Central memory CD8-positive, alpha-beta T cell (primary cell): ENCODE measurements at regions not wholly inside any gene's neighbourhood (a gene's known extent, or its start where the extent isn't known, plus 50 kb on each side); places are given as distances from the start of the nearest gene placed in this dataset.

ENCODE experiments used
- ATAC-seq: fragments of 150-1000 bp; cut with Tn5 transposase; replicated peaks from 2 replicates; pipeline ENCODE4 v1.10.0; 2022; ENCODE audit warnings: mild to moderate bottlenecking, moderate FRiP score, moderate number of reproducible peaks; ENCODE audit not compliant: poor library complexity, severe bottlenecking; ENCODE audit errors: extremely low read depth
- DNase-seq, 2 donors: peaks; one replicate each; pipeline ENCODE4 v3.0.0; 2021; ENCODE audit warnings: low spot score in 2 of 2
- H3K27ac Mint-ChIP-seq: one replicate; pipeline ENCODE4 v1.8.0; 2022; ENCODE audit warnings: low read depth, mild to moderate bottlenecking, moderate library complexity, mixed read lengths
- H3K27me3 Mint-ChIP-seq: one replicate; pipeline ENCODE4 v1.8.0; 2022; ENCODE audit warnings: mixed read lengths
- H3K36me3 Mint-ChIP-seq: one replicate; pipeline ENCODE4 v1.8.0; 2022; ENCODE audit warnings: mild to moderate bottlenecking, moderate library complexity, mixed read lengths; ENCODE audit not compliant: insufficient read depth
- H3K4me1 Mint-ChIP-seq: one replicate; pipeline ENCODE4 v1.8.0; 2022; ENCODE audit warnings: mixed read lengths
- H3K4me3 Mint-ChIP-seq: one replicate; pipeline ENCODE4 v1.8.0; 2022; ENCODE audit warnings: mild to moderate bottlenecking, moderate library complexity, mixed read lengths
- H3K9me3 Mint-ChIP-seq: one replicate; pipeline ENCODE4 v1.8.0; 2022; ENCODE audit warnings: mixed read lengths

DNA sequence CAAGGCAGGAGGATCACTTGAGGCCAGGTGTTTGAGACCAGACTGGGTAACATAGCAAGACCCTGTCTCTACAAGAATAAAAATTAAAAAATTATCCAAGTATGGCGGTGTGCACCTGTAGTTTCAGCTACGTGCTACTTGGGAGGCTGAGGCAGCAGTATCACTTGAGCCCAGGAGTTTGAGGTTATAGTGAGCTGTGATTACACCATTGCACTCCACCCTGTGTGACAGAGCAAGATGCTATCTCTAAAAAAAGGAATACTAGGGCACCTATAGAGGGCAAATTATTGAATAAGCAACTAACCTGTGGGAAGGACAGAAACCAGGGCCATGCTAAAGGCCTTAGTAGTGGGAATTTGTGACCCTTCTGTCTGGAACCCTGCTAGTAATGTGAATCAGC, 86.1 kb downstream of the TENT5C start:
- Mint-ChIP-seq H3K4me1 (no peaks in the 10 kb centered on the region), H3K4me3 (no peak overlapping the region), H3K27me3 (peaks cover 17% of the 10 kb centered on the region), H3K9me3 (no peaks in the 10 kb centered on the region), H3K36me3 (no peaks in the 10 kb centered on the region), H3K27ac (no peak overlapping the region)
- DNase-seq (no peak), ATAC-seq (no peak)

DNA sequence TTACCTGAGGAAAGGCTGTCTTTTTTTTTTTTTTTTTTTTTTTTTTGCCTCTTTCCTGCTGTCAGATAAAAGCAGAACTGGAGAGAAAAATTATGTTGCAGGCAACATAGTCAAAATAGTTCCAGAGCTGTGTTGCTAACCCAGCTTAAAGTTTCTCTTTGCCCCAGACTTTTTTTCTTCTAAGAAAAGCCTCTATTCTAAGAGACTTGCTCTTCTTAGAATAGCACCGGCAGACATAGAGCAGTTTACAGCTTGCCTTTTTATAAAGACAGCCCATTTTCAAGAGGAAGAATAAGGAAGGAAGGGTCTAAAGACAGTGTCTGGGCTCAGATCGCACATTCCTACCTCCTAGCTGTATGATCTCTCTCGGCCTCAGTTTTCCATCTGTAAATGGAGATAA, 88.7 kb downstream of the TENT5C start:
- H3K4me1 Mint-ChIP-seq: no peaks in the 10 kb centered on the region
- no peak overlapping the region for H3K4me3 Mint-ChIP-seq
- no peak for DNase-seq
- H3K36me3 Mint-ChIP-seq: no peaks in the 10 kb centered on the region
- H3K9me3 Mint-ChIP-seq: no peaks in the 10 kb centered on the region
- peaks cover 10% of the 10 kb centered on the region for H3K27me3 Mint-ChIP-seq
- ATAC-seq: no peak
- no peak overlapping the region for H3K27ac Mint-ChIP-seq

DNA sequence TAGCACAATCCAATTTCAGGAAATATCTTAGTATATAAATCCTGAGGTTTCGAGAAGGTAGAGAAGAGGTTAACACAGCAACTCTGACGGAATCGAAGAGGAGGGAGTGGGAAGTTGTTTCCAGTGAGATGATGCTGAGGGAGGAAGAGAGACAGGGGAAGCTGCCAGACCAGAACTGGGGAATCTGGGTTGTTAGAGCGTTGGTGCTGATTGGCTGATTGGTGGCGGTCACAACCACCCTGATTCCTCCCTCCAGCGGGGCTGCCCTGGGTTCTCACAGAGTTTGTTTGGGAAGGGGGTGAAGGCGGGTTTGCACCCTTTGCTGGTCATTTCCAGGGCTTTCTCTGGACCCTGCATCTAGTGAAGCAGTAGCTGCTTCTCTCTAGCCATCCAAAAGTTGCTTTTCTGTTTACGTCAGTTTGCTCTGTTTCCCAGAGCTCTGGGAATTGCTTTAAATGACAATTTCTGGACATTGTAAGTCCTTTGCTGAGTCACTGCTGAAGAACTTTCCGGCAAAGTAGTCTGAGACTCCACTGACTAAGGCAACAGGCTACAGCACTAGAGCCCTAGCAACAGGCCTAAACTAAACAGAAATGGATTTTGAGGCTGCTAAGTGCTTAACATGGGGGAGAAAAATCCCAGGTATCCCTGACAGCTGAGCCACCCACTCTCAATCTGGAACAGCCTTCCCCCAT, 90.1 kb downstream of the TENT5C start:
- Mint-ChIP-seq H3K36me3 (no peaks in the 10 kb centered on the region), H3K27ac (no peak overlapping the region), H3K4me1 (no peaks in the 10 kb centered on the region), H3K9me3 (no peaks in the 10 kb centered on the region), H3K4me3 (no peak overlapping the region), H3K27me3 (peaks cover 10% of the 10 kb centered on the region)
- DNase-seq (no peak), ATAC-seq (no peak)

DNA sequence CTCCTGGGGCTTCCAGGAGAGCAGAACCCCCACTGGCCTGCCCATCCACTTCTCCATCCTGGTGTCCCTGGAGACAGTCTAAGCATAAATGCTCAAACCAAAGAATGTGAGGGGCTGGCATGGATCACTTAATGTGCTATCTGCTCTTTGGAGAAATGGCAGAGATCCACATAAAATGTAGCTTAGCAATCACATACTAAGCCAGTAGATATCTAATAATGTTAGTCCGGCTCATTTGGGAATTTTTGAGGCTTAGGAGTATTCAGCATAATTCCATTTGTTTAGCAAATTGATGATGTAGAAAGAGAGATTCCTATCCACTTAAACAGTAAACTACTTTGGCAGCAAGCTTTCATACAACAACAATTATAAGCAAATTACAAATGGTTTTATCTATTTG, 90.7 kb downstream of the TENT5C start:
- ATAC-seq: no peak

DNA sequence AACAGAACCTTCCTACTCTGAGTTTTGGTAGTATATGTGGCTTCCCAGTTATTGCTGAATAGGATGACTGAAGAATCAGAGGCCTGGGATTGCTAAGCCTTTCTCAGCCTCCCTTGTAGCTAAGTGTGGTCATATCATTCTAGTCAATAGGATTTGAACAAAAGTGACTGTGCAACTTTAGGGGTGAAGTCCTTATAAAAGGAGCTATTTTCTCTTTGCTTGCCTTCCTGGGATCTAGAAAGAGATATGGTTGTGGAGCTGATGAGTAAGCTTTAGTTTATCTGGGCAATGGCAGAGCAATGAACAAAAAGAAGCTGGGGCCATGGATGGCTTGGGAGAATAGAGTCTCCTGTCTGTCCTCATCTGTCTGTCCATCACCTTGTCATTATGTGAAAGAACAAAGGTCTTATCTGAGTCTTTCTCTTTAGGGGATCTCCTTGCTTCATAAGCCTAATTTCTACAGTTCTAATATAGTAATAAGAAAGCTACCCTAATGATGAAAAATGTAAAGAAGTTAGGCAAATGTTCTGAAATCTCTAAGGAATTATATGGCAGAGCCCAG, 91.5 kb downstream of the TENT5C start:
- no peak overlapping the region for H3K27ac Mint-ChIP-seq
- no peak for DNase-seq

More for the DNA sequence above, 90.7 kb downstream of the TENT5C start:
- Mint-ChIP-seq H3K27me3 (peaks cover 10% of the 10 kb centered on the region), H3K27ac (no peak overlapping the region), H3K36me3 (no peaks in the 10 kb centered on the region), H3K9me3 (no peaks in the 10 kb centered on the region), H3K4me3 (no peak overlapping the region), H3K4me1 (no peaks in the 10 kb centered on the region)
- no peak for DNase-seq

DNA sequence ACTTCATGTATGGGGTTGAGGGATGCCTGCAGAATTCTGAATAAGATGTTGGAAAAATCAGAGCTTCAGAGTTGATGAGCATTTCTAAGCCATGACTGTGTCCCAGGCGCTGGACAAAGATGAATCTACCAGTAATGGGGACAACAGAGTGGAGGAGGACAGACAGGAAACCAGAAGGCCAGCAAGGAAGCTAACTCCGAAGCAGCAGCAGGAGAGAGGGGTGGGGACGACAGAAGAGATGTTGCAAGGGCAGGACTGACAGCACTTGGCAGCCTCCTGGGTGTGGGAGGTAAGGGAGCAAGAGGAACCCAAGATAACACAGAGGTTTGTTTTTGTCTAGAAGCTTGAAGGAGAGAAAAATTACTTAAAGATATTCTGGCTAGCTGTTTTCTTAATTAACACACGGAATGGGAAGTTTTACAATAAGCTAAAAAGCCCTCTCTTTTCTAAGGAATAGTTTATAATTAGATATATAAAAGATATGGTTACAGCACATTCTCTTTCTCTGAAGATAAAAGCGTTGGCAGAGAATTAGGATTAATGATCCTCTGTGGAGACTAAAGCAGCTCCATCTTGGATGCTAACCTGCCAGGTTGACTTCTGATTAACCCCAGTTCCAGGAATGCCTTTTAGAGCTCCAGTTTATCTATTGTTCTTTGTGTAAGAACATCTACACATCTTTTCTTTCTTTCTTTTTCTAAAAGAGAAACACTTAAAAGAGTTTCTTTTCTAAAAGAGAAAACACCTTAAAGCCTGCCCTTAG, 92.7 kb downstream of the TENT5C start:
- peaks cover 10% of the 10 kb centered on the region for H3K27me3 Mint-ChIP-seq
- H3K4me1 Mint-ChIP-seq: no peaks in the 10 kb centered on the region
- no peaks in the 10 kb centered on the region for H3K9me3 Mint-ChIP-seq
- no peak overlapping the region for H3K27ac Mint-ChIP-seq
- H3K36me3 Mint-ChIP-seq: no peaks in the 10 kb centered on the region
- no peak overlapping the region for H3K4me3 Mint-ChIP-seq
- DNase-seq (no peak), ATAC-seq (no peak)

More for the DNA sequence above, 91.5 kb downstream of the TENT5C start:
- Mint-ChIP-seq H3K36me3 (no peaks in the 10 kb centered on the region), H3K9me3 (no peaks in the 10 kb centered on the region), H3K4me3 (no peak overlapping the region), H3K27me3 (peaks cover 10% of the 10 kb centered on the region), H3K4me1 (no peaks in the 10 kb centered on the region)
- ATAC-seq: no peak

DNA sequence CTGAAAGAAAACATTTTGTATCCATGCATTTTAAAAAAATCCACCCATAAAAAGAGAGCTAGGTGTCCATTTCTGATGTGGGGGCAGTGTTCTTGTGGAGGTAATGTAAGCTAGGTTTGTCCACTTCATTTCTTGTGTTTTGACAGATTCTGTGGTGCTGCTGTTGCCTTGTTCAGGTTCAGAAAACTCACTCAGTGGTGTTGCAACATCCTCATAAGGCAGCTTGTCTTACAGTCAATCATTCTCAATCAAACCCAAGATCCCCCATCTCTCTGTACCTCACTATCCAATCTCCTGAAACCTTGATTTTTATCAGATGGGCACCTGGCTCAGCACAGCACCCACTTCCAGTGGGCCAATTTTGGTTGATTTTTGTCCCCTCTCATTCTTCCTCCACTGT, 94.1 kb downstream of the TENT5C start:
- Mint-ChIP-seq H3K27me3 (peaks cover 10% of the 10 kb centered on the region), H3K4me1 (no peaks in the 10 kb centered on the region), H3K4me3 (no peak overlapping the region), H3K36me3 (no peaks in the 10 kb centered on the region), H3K9me3 (no peaks in the 10 kb centered on the region), H3K27ac (no peak overlapping the region)
- ATAC-seq (no peak), DNase-seq (no peak)

DNA sequence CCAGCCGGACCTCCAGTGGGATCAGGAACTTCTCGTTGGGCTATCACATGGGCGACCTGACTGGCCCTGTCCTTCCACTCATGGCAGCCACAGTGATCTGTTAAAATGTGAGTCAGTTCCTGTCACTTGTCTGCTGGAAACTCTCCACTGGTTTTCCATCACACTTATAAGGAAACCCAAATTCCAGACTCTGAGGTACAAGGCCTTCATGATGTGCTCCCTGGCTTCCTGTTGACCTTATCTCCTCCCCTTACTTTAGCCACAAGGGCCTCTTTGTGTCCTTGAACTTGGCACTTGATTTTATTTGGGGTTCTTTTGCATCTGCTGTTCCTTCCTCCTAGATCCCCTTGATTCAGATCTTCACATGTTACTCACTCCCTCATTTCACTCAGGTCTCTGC, 96.8 kb downstream of the TENT5C start:
- Mint-ChIP-seq H3K27me3 (peaks cover 11% of the 10 kb centered on the region), H3K4me1 (no peaks in the 10 kb centered on the region), H3K27ac (no peak overlapping the region), H3K9me3 (no peaks in the 10 kb centered on the region), H3K36me3 (no peaks in the 10 kb centered on the region), H3K4me3 (no peak overlapping the region)
- DNase-seq: no peak
- ATAC-seq: no peak

DNA sequence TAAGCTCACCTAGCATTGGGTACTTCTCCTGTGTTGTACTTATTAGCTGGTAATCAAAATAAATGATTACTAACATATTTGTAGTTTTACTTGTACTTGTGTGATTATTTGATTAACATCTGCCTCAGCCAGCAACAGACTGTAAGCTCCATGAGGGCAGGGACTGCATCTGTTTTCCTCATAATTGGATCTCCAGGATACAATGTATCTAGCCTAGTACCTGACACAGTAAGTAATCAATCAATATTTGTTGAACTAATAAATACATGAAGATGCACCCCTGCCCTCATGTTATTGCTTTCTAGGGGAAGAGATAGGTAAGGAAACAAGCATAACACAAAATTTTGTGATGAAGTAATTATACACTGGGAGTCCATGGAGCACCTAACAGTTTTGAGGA, 101.5 kb downstream of the TENT5C start:
- peaks cover 25% of the 10 kb centered on the region for H3K27me3 Mint-ChIP-seq
- no peak overlapping the region for H3K4me3 Mint-ChIP-seq
- no peaks in the 10 kb centered on the region for H3K9me3 Mint-ChIP-seq
- H3K36me3 Mint-ChIP-seq: no peaks in the 10 kb centered on the region
- no peak for ATAC-seq
- no peak for DNase-seq
- no peak overlapping the region for H3K27ac Mint-ChIP-seq
- no peaks in the 10 kb centered on the region for H3K4me1 Mint-ChIP-seq

DNA sequence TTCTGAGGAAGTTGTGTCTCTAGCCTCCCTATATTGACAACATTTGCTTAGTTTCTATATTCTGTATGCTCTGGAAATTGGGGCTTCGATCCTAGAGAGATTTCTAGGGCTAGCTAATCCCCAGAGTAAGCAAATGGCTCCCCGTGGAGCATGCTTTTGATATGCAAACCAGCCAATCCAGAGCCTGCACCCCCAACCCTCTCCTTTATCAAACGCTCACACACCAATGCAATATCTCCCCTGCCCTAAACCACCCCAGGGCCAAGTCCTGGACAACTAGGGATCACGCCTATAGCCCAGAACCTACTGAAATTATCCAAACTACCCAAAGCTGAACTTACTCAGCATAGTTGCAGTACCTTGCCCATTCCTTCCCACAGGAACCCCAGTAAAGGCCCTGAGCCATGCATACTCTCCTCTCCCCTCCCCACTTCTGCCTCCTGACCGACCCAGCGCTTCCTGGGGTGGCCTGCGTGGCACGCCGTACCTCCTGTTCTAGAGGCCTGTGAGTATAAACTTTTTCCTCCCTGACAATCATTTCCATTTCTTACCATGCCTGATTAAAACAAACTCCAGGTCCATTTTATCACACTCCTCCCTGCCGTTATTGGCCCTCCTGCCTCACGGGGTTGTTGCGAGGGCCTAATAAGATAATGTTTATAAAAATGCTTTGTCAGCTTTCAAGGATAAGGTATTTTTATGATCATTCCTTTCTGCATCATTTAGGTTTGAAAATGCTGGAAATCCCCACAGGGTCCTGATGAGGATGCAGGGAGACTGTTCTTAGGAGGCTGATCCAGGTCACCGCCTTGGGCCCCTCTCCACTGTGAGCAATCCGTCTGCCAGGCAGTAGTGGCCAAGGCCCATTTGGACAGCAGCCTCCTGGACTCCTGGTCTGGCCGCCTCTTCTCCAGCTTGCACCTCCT, 102.7 kb downstream of the TENT5C start:
- no peak overlapping the region for H3K4me3 Mint-ChIP-seq
- ATAC-seq (no peak), DNase-seq (no peak)
- peaks cover 25% of the 10 kb centered on the region for H3K27me3 Mint-ChIP-seq
- no peak overlapping the region for H3K27ac Mint-ChIP-seq
- H3K36me3 Mint-ChIP-seq: no peaks in the 10 kb centered on the region
- no peaks in the 10 kb centered on the region for H3K4me1 Mint-ChIP-seq
- no peaks in the 10 kb centered on the region for H3K9me3 Mint-ChIP-seq

DNA sequence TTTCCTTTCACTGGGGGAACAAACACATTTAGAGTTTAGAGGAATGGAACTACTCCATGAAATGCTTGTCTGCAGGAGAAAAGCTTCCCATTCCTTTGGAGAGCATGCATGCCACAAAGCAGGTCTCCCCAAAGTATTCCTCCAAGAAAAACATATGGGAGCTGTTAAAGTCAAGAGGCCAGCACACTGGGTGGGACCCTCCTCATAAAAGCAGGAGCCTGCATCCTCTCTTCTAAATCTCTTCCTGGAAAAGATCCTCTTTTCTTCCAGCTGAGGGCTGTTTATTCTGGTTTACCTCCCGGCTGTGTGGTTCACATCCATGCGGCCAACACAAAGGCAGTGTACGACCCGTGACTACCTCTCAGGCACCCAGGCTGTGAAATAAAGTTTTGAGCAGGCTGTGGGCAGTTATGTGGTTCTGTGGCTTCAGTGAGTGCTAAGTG, 103.4 kb downstream of the TENT5C start:
- no peaks in the 10 kb centered on the region for H3K36me3 Mint-ChIP-seq
- ATAC-seq: no peak
- peaks cover 25% of the 10 kb centered on the region for H3K27me3 Mint-ChIP-seq
- H3K27ac Mint-ChIP-seq: no peak overlapping the region
- H3K4me3 Mint-ChIP-seq: no peak overlapping the region
- DNase-seq: no peak
- H3K9me3 Mint-ChIP-seq: no peaks in the 10 kb centered on the region
- no peaks in the 10 kb centered on the region for H3K4me1 Mint-ChIP-seq

DNA sequence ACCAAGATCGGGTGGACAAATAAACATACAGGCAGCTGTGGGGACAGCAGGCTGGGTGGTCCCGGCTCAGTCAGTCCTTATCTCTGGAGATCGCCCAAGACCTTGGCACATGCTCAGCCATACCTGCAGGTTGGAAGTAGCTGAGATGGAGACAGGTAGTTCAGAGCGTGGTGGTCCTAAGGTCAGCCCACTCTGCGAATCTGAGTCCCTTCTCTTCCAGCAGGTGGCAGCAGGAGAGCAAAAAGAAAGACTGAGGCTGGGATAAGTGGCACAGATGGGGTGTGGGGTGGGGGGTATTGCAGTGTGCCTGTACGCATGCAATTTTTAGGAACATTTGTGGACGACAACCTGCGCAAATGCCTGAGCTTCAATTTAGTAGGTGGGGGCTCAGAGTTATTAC, 104.9 kb downstream of the TENT5C start:
- DNase-seq (no peak), ATAC-seq (no peak)
- no peaks in the 10 kb centered on the region for H3K36me3 Mint-ChIP-seq
- peaks cover 25% of the 10 kb centered on the region for H3K27me3 Mint-ChIP-seq
- no peak overlapping the region for H3K27ac Mint-ChIP-seq
- H3K9me3 Mint-ChIP-seq: no peaks in the 10 kb centered on the region
- H3K4me1 Mint-ChIP-seq: no peaks in the 10 kb centered on the region
- no peak overlapping the region for H3K4me3 Mint-ChIP-seq
